ENCODE measurements at regions not wholly inside any gene's neighbourhood (a gene's known extent, or its start where the extent isn't known, plus 50 kb on each side); places are given as distances from the start of the nearest gene placed in this dataset.
"Not testable (repeated sequence)": the region's sequence is repeated elsewhere in the genome, so short reads cannot be mapped to it uniquely, and the experiment has no call there.

DNA sequence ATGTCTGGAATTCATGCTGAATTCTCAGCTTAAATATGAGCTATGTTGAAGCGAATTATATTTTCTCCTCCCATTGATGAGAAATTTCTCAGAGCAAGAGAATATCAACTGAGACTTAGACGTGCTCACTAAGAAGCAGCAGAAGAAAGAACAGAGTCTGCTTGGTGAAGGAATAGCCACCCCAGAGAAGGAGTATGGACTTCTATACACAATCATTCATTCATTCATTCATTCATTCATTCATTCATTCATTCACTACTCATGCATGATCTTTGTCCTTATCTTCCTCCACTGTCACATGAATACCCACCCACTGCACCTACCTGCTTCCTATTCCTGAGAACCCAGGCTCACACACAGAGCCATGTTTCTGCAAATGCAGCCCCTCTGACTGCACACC, 206.6 kb downstream of the DEPDC1B start:
- Histone ChIP-seq H3K27me3 (replicated peaks in 1 of 7) (no peaks in the 10 kb centered on the region), H3K4me1 (peaks cover 0 to 11% (median 0%) of the 10 kb centered on the region in 6 donors), H3K27ac (no peak overlapping the region), H3K4me3 (no peak overlapping the region), H3K36me3 (no peaks in the 10 kb centered on the region), H3K9me3 (peaks cover 0 to 4% (median 0%) of the 10 kb centered on the region in 8 donors)
- intact Hi-C loops (cut with DNase I; ENCODE audit: low total_unique reads): no loop called here
- TF ChIP-seq POLR2A (IDR thresholded peaks at IDR 0.05): no peak
- no peak for TF ChIP-seq POLR2AphosphoS5 (IDR thresholded peaks at IDR 0.05)
- TF ChIP-seq, protein P1, sequence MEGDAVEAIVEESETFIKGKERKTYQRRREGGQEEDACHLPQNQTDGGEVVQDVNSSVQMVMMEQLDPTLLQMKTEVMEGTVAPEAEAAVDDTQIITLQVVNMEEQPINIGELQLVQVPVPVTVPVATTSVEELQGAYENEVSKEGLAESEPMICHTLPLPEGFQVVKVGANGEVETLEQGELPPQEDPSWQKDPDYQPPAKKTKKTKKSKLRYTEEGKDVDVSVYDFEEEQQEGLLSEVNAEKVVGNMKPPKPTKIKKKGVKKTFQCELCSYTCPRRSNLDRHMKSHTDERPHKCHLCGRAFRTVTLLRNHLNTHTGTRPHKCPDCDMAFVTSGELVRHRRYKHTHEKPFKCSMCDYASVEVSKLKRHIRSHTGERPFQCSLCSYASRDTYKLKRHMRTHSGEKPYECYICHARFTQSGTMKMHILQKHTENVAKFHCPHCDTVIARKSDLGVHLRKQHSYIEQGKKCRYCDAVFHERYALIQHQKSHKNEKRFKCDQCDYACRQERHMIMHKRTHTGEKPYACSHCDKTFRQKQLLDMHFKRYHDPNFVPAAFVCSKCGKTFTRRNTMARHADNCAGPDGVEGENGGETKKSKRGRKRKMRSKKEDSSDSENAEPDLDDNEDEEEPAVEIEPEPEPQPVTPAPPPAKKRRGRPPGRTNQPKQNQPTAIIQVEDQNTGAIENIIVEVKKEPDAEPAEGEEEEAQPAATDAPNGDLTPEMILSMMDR (IDR thresholded peaks at IDR 0.05 in 8 of 11, conservative IDR thresholded peaks at IDR 0.05 in 3 of 11): no peak
- no peak for DNase-seq
- 95 to 100% (median 96%) methylated on average over 2 of the region's 2 CpGs for WGBS, 5 donors

DNA sequence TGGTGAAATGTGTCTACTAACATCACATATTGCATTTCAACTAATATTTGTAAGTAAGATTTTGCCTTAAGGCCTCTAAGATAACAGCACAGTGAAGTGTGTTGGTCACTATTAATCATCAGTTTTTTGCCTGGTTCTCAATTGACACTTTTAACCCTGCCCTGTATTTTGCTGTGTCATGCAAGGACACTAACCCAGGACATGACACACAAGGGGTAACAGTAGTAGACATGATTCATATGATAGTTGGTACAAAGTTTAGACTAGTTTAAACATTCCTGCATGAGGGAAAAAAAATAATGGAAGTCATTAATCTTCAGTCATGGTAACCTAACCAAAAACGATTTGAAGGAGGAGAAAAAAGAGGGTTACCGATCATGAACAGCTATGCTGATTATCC, 207.0 kb downstream of the DEPDC1B start:
- no peak for DNase-seq
- H3K4me1 ChIP-seq: peaks cover 0 to 11% (median 0%) of the 10 kb centered on the region in 6 donors
- TF ChIP-seq POLR2A (IDR thresholded peaks at IDR 0.05): no peak
- no peak for TF ChIP-seq POLR2AphosphoS5 (IDR thresholded peaks at IDR 0.05)
- TF ChIP-seq, protein P1 (IDR thresholded peaks at IDR 0.05 in 8 of 11, conservative IDR thresholded peaks at IDR 0.05 in 3 of 11): no peak
- H3K27ac ChIP-seq: no peak overlapping the region
- no peaks in the 10 kb centered on the region for H3K36me3 ChIP-seq
- intact Hi-C loops (cut with DNase I; ENCODE audit: low total_unique reads): no loop called here
- no peaks in the 10 kb centered on the region for H3K27me3 ChIP-seq (replicated peaks in 1 of 7)
- no peak overlapping the region for H3K4me3 ChIP-seq
- 76 to 89% (median 83%) methylated on average over 2 of the region's 2 CpGs for WGBS, 5 donors
- peaks cover 0 to 4% (median 0%) of the 10 kb centered on the region in 8 donors for H3K9me3 ChIP-seq

DNA sequence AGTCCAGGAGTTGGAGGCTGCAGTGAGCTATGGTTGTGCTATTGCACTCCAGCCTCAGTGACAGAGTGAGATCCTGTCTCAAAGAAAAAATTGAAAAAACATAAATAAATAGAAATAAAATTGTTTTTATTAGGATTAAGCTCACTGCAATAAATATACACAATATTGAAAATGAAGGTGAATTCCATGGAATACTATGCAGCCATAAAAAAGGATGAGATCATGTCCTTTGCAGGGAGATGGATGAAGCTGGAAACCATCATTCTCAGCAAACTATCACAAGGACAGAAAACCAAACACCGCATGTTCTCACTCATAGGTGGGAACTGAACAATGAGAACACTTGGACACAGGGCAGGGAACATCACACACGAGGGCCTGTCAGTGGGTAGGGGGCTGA, 207.6 kb downstream of the DEPDC1B start:
- H3K9me3 ChIP-seq; H3K4me3 ChIP-seq; DNase-seq; H3K27me3 ChIP-seq (replicated peaks in 1 of 7); H3K36me3 ChIP-seq; intact Hi-C loops (cut with DNase I; ENCODE audit: low total_unique reads); H3K27ac ChIP-seq: not testable (repeated sequence)
- H3K4me1 ChIP-seq: peaks cover 0 to 11% (median 0%) of the 10 kb centered on the region in 6 donors
- 91 to 97% (median 95%) methylated on average over 2 of the region's 2 CpGs for WGBS, 5 donors

DNA sequence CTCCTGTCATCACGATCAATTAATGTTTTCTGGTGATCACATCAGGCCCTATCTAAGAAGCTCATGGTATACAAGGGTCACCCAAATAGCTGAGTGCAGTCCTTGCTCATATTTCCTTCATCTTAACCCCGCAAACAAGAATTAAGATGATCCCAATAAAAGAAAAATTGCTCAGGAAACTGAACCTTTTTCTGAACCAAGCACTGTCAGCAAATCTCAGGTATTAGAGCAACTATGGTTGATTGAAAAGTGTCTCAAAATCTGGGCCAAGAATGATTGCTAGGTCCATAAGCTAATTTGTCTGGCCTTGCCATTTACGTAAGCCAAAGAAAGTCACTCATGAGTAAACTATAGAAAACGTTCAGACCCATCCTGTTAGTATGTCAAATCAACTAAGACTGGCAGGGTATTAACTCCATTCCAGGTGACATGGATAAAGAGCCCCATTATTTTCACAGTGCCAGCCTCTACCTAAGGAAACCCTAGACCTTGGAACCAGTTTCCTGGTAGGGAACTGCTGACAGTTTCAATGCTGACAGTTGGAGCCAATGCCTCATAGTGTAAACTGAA, 209.3 kb downstream of the DEPDC1B start:
- H3K4me1 ChIP-seq: peaks cover 0 to 11% (median 0%) of the 10 kb centered on the region in 6 donors
- intact Hi-C loops (cut with DNase I; ENCODE audit: low total_unique reads): no loop called here
- TF ChIP-seq, protein P1 (IDR thresholded peaks at IDR 0.05 in 8 of 11, conservative IDR thresholded peaks at IDR 0.05 in 3 of 11): no peak
- no peak for TF ChIP-seq POLR2AphosphoS5 (IDR thresholded peaks at IDR 0.05)
- H3K27ac ChIP-seq: no peak overlapping the region
- no peaks in the 10 kb centered on the region for H3K27me3 ChIP-seq (replicated peaks in 1 of 7)
- H3K36me3 ChIP-seq: no peaks in the 10 kb centered on the region
- WGBS, 5 donors: 77 to 85% (median 82%) methylated on average over 4 of the region's 4 CpGs
- H3K4me3 ChIP-seq: no peak overlapping the region
- peaks cover 0 to 4% (median 0%) of the 10 kb centered on the region in 8 donors for H3K9me3 ChIP-seq
- no peak for DNase-seq

DNA sequence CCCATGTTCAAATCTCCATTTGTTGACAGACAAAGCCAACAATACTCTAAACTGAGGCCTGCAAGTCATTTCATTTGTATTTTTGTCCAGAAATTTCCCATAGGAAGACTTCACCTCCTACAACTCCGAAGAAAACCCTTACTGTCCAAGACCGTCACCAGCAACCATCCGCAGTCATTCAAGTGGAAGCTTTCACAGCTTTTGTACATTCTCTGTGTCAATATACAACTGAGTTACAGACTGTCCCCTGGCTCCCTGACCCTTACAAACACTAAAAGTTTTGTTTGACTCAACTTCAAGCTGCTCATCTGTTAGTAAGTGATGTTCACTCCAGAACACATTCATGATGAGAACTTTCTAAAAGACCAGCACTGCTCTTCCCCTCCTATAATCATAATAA, 210.1 kb downstream of the DEPDC1B start:
- H3K36me3 ChIP-seq: no peaks in the 10 kb centered on the region
- intact Hi-C loops (cut with DNase I; ENCODE audit: low total_unique reads): no loop called here
- peaks cover 0 to 11% (median 0%) of the 10 kb centered on the region in 6 donors for H3K4me1 ChIP-seq
- no peak for TF ChIP-seq POLR2A (IDR thresholded peaks at IDR 0.05)
- no peak for TF ChIP-seq POLR2AphosphoS5 (IDR thresholded peaks at IDR 0.05)
- TF ChIP-seq, protein P1 (IDR thresholded peaks at IDR 0.05 in 8 of 11, conservative IDR thresholded peaks at IDR 0.05 in 3 of 11): no peak
- peaks cover 0 to 4% (median 0%) of the 10 kb centered on the region in 8 donors for H3K9me3 ChIP-seq
- no peaks in the 10 kb centered on the region for H3K27me3 ChIP-seq (replicated peaks in 1 of 7)
- DNase-seq: no peak
- H3K4me3 ChIP-seq: no peak overlapping the region
- H3K27ac ChIP-seq: no peak overlapping the region
- 93 to 99% (median 97%) methylated on average over 3 of the region's 3 CpGs for WGBS, 5 donors

Measured in spleen (tissue), 11 donors.